ENCODE measurements at regions not wholly inside any gene's neighbourhood (a gene's known extent, or its start where the extent isn't known, plus 50 kb on each side); places are given as distances from the start of the nearest gene placed in this dataset.

DNA sequence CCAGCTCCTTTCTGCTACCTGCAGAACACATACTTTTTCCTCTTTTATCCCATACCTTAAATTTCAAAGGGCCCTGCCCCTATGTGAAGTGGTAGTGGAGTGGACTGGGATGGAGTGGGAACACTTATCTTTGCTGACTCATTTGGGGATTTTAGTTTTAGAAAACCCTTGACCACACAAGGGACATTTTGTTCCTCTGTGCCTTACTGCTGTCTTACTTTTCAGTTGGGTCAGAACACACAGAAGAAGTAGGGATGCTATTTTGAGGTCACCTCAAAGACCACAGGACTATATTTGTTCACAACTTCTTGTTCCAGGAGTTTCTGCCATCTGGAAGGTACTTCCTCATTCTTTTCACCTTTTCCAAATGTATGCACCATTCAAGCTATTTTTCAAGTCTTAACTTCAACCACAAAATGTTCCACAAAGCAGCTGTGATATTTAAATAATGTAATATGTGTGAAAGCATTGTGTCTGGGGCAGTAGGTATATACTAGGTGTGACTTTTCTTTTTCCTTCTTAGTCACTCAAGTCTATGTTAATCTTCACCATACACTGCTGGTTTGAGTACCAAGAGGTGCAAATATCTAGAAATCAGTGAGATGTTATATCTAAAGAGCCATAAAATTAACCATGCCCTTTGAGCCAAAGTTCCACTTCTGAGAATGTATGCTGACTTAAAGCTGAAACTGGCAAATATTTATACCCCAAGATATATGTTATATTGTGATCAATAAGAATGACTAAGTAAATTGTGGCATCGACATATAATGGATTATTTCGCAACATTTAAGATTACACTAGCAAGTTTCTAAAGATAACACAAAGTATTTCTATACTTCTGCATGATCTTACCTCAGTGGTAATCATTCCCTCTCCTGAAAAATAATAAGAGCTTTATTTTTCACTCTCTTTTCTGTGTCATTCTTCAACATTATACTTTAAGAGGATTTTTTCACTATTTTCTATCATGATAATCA lies 308.5 kb downstream of the MRPL39 start:
- Histone ChIP-seq H3K4me1 (ENCODE audit: control insufficient read depth, extremely low read depth, insufficient read depth, low read length) (no peaks in the 10 kb centered on the region), H3K9me3 (replicated peaks; ENCODE audit: control insufficient read depth, insufficient read depth, low read length) (no peaks in the 10 kb centered on the region), H4K20me1 (replicated peaks; ENCODE audit: control insufficient read depth, extremely low read depth, insufficient read depth, low read length) (no peaks in the 10 kb centered on the region), H3K27ac (ENCODE audit: insufficient read depth, low read depth, low read length) (no peak overlapping the region), H3K36me3 (ENCODE audit: control insufficient read depth in 2 of 2, extremely low read depth in 1 of 2, insufficient read depth in 2 of 2, low read length in 2 of 2) (no peaks in the 10 kb centered on the region), H3K4me2 (ENCODE audit: insufficient read depth, low read length) (no peak overlapping the region), H3K9me1 (replicated peaks; ENCODE audit: control insufficient read depth, extremely low read depth, insufficient read depth, low read length) (no peaks in the 10 kb centered on the region), H3K9ac (replicated peaks; ENCODE audit: extremely low read depth, insufficient read depth, low read length) (no peak overlapping the region), H3K4me3 (replicated peaks in 1 of 3; ENCODE audit: insufficient read depth in 1 of 3, low read depth in 1 of 3, low read length in 3 of 3) (no peak overlapping the region), H3K79me2 (ENCODE audit: control insufficient read depth, insufficient read depth, low read length) (no peaks in the 10 kb centered on the region), H2AFZ (ENCODE audit: low read depth, low read length) (no peak overlapping the region), H3K27me3 (ENCODE audit: control insufficient read depth in 2 of 2, insufficient read depth in 2 of 2, low read length in 2 of 2) (no peaks in the 10 kb centered on the region)
- dilution Hi-C loops (cut with MboI; ENCODE audit: extremely low pct_ligation_motif_present, low sequenced_read_pairs) (no loop called here), intact Hi-C loops (cut with micrococcal nuclease) (no loop called here)
- BruUV-seq (replicated peaks) = no TSS peak
- FAIRE-seq (no peak), DNase-seq (ENCODE audit: low read depth, low spot score) (no peak)
- no peak for TF ChIP-seq GATA2 (IDR thresholded peaks at IDR 0.05; ENCODE audit: insufficient read depth, insufficient read length, low read depth, low read length)
- TF ChIP-seq MYC (IDR thresholded peaks at IDR 0.05; ENCODE audit: low read depth, low read length) = no peak
- ChIA-PET CTCF (no interaction called here), POLR2A (no interaction called here)

DNA sequence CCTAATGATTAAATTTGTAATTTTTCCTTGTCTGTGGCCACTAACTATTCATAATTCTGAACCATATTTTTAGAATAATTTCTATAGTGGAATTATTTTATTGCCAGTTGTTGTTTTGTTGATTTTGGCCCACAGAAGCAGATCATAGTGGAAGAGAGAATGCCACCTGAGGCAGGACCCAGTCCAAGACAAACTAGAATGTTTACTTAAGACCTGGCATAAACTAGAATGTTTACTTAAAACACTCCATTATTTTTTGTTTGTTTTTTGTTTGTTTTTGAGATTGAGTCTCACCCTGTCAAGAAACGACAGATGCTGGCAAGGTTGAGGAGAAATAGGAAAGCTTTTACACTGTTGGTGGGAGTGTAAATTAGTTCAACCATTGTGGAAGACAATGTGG lies 310.2 kb downstream of the MRPL39 start:
- BruUV-seq (replicated peaks) = no TSS peak
- Histone ChIP-seq H3K9me1 (replicated peaks; ENCODE audit: control insufficient read depth, extremely low read depth, insufficient read depth, low read length) (no peaks in the 10 kb centered on the region), H3K4me3 (replicated peaks in 1 of 3; ENCODE audit: insufficient read depth in 1 of 3, low read depth in 1 of 3, low read length in 3 of 3) (no peak overlapping the region), H3K9me3 (replicated peaks; ENCODE audit: control insufficient read depth, insufficient read depth, low read length) (no peaks in the 10 kb centered on the region), H3K4me2 (ENCODE audit: insufficient read depth, low read length) (no peak overlapping the region), H3K27ac (ENCODE audit: insufficient read depth, low read depth, low read length) (no peak overlapping the region), H3K36me3 (ENCODE audit: control insufficient read depth in 2 of 2, extremely low read depth in 1 of 2, insufficient read depth in 2 of 2, low read length in 2 of 2) (no peaks in the 10 kb centered on the region), H3K4me1 (ENCODE audit: control insufficient read depth, extremely low read depth, insufficient read depth, low read length) (no peaks in the 10 kb centered on the region), H3K9ac (replicated peaks; ENCODE audit: extremely low read depth, insufficient read depth, low read length) (no peak overlapping the region), H3K27me3 (ENCODE audit: control insufficient read depth in 2 of 2, insufficient read depth in 2 of 2, low read length in 2 of 2) (no peaks in the 10 kb centered on the region), H2AFZ (ENCODE audit: low read depth, low read length) (no peak overlapping the region), H3K79me2 (ENCODE audit: control insufficient read depth, insufficient read depth, low read length) (no peaks in the 10 kb centered on the region), H4K20me1 (replicated peaks; ENCODE audit: control insufficient read depth, extremely low read depth, insufficient read depth, low read length) (no peaks in the 10 kb centered on the region)
- dilution Hi-C loops (cut with MboI; ENCODE audit: extremely low pct_ligation_motif_present, low sequenced_read_pairs) (no loop called here), intact Hi-C loops (cut with micrococcal nuclease) (no loop called here)
- CTCF ChIA-PET = no interaction called here
- POLR2A ChIA-PET = no interaction called here
- TF ChIP-seq, protein P1, sequence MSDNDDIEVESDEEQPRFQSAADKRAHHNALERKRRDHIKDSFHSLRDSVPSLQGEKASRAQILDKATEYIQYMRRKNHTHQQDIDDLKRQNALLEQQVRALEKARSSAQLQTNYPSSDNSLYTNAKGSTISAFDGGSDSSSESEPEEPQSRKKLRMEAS (IDR thresholded peaks at IDR 0.05; ENCODE audit: insufficient read depth, insufficient read length) = no peak
- TF ChIP-seq POLR2A (IDR thresholded peaks at IDR 0.05; ENCODE audit: low read depth, low read length) = no peak
- DNase-seq (ENCODE audit: low read depth, low spot score) = no peak
- no peak for FAIRE-seq

All from endothelial cell of umbilical vein (primary cell).